GM12873 (cell line): ENCODE measurements at regions not wholly inside any gene's neighbourhood (a gene's known extent, or its start where the extent isn't known, plus 50 kb on each side); places are given as distances from the start of the nearest gene placed in this dataset.

Experiments used
- CTCF ChIP-seq: IDR thresholded peaks from 2 replicates; pipeline ENCODE4 v1.5.1; 2012; ENCODE audit warnings: low read depth, mild to moderate bottlenecking, moderate library complexity, low read length, control low read depth; ENCODE audit not compliant: insufficient read depth; ENCODE audit errors: missing control alignments

DNA sequence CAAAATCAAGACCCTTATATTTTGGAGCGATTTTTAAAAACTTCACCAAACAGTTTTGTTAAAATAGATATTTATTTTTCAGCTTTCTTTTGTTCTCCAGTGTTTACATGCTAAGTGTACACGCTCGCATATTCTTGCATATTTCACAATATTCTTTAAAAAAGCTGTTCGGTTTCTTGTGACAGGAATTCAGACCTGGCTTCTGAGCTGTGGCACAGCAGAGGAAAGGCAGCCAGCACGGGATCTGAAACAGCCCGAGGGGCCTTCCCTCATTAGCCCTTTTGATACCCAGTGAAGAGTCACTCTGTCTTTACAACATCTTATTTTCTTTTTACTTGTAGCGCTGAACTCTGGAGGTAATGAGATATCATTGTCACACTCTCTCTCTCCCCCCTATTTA is 234.0 kb downstream of the B3GLCT start:
- TF ChIP-seq CTCF, result no peak

DNA sequence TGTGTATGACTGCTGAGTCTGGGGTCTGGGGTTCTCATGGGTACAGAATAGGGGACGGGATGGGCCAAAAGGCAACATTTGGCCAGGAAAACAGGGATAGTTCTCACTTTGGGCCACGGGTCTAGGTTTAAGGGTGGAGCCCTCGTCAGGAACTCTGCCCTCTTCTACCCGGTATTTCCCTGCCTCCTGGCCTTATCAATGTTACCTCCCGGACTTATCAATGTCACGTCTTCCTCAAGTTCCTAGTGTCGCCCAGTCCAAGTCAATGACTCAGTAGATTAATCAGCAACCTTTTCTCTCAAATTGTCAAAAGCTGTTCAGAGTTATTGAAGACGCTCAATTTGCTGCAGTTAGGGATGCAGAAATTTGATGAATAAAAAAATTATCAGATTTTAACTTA is 234.8 kb downstream of the B3GLCT start:
- TF ChIP-seq CTCF, result no peak

DNA sequence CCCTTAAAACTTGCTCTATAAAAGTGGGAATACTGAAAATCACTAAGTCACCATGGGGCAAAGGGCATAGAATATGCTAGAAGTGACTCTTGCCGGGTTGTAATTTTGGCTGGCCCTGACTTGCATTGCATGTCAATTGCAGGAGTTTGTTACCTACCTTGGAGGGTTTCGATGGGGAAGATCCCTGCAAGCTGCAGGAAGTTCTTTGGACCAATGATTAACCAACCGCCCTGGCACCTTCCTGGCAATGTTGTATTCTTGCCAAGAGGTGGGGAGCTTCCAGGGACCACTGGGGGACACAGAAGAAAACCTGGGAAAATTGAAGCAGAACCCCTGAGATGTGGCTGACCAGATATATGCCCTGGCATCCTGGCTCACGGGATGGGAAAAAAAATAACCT is 235.8 kb downstream of the B3GLCT start:
- TF ChIP-seq CTCF, result no peak

DNA sequence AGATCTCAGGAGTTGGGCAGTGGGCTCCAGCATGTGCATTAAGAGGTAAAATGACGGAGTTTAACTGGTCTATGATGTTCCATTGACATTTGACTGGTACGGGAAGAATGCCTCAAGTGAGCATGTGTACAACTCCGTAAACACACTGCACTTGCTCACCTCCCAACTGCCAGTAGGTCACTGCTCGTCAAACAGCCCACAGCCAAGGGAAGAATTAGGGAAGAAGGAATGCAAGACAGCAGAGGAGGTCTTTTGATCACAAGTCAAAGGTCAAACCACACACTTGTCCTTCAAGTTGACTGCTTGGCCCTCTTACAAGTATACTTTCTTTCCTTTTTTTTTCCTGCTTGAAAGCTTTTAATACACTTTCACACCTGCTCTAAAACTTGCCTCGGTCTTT is 236.7 kb downstream of the B3GLCT start:
- no peak for TF ChIP-seq CTCF

DNA sequence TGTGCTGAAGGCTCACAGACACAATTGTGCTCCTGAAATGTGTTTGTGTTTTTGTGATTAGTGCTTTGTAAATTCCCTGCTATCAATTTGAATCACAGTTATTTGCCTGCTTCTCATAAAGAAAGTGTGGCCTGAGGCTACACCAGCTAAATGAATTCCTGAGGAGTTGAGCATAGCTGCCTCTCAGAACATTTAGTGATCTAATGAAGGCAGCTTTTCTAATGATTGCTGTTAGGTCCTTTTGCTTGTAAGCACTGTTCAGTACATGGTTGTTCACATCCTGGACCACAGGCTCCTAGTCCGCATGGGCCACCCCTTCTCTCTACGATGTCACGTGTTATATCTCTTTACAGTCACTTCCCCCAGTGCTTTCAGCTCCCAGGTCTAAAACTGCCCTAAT is 238.2 kb downstream of the B3GLCT start:
- TF ChIP-seq CTCF, result no peak

DNA sequence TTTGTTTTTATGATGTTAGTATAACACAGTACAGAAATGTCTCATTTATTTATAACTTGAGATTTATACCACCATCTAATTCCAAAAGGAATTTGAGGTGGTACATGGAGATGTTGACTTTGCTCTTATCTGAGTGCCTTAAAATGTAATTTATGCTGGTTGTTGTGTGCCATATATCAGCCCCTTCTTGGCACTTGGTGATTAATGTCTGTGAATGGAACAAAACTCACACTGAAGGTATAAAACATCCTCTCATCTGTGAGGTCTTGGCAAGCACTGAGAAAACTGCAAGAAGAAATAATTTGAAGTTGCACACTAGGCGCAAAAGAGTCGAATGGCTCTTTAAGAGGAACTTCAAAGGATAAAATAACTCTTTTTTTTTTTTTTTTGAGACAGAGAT is 240.4 kb downstream of the B3GLCT start:
- no peak for TF ChIP-seq CTCF

- TF ChIP-seq CTCF, result no peak
These were observed 242.2 kb downstream of the B3GLCT start for GRCh38 chr13:31441800-31442510.
